ENCODE measurements at regions not wholly inside any gene's neighbourhood (a gene's known extent, or its start where the extent isn't known, plus 50 kb on each side); places are given as distances from the start of the nearest gene placed in this dataset.

- DNase-seq (ENCODE audit: insufficient read length, low spot score), result no peak
- no peak for FAIRE-seq
Measured at GRCh38 chr9:87271696-87272477, 225.8 kb upstream of the DAPK1 start.

GRCh38 chr9:87275047-87275725, 222.5 kb upstream of the DAPK1 start:
- no peak for DNase-seq (ENCODE audit: insufficient read length, low spot score)
- FAIRE-seq, result no peak

- FAIRE-seq (no peak), DNase-seq (ENCODE audit: insufficient read length, low spot score) (no peak)
Measured at GRCh38 chr9:87276327-87276841, 221.3 kb upstream of the DAPK1 start.

- no peak for DNase-seq (ENCODE audit: insufficient read length, low spot score)
- FAIRE-seq, result no peak
Measured at GRCh38 chr9:87276851-87277261, 220.8 kb upstream of the DAPK1 start.

- DNase-seq (ENCODE audit: insufficient read length, low spot score) (no peak), FAIRE-seq (no peak)
Measured at GRCh38 chr9:87277346-87277745, 220.3 kb upstream of the DAPK1 start.

GRCh38 chr9:87278971-87279733, 218.5 kb upstream of the DAPK1 start:
- FAIRE-seq (no peak), DNase-seq (ENCODE audit: insufficient read length, low spot score) (no peak)

GRCh38 chr9:87280421-87280820, 217.2 kb upstream of the DAPK1 start:
- DNase-seq (ENCODE audit: insufficient read length, low spot score) (no peak), FAIRE-seq (no peak)

- no peak for FAIRE-seq
- no peak for DNase-seq (ENCODE audit: insufficient read length, low spot score)
Measured at GRCh38 chr9:87282538-87282937, 215.1 kb upstream of the DAPK1 start.

- FAIRE-seq (no peak), DNase-seq (ENCODE audit: insufficient read length, low spot score) (no peak)
Measured at GRCh38 chr9:87283585-87283984, 214.1 kb upstream of the DAPK1 start.

GRCh38 chr9:87285183-87285850, 212.3 kb upstream of the DAPK1 start:
- no peak for FAIRE-seq
- DNase-seq (ENCODE audit: insufficient read length, low spot score), result no peak

GRCh38 chr9:87286506-87286905, 211.2 kb upstream of the DAPK1 start:
- FAIRE-seq, result no peak
- no peak for DNase-seq (ENCODE audit: insufficient read length, low spot score)

GRCh38 chr9:87290241-87291052, 207.2 kb upstream of the DAPK1 start:
- DNase-seq (ENCODE audit: insufficient read length, low spot score), result no peak
- FAIRE-seq, result no peak

- DNase-seq (ENCODE audit: insufficient read length, low spot score) (no peak), FAIRE-seq (no peak)
Measured at GRCh38 chr9:87292449-87293191, 205.0 kb upstream of the DAPK1 start.

GRCh38 chr9:87294126-87294525, 203.5 kb upstream of the DAPK1 start:
- FAIRE-seq (no peak), DNase-seq (ENCODE audit: insufficient read length, low spot score) (no peak)

- DNase-seq (ENCODE audit: insufficient read length, low spot score), result no peak
- no peak for FAIRE-seq
Measured at GRCh38 chr9:87300915-87301314, 196.8 kb upstream of the DAPK1 start.

- FAIRE-seq, result no peak
Measured at GRCh38 chr9:87301371-87301770, 196.3 kb upstream of the DAPK1 start.

GRCh38 chr9:87305151-87305550, 192.5 kb upstream of the DAPK1 start:
- no peak for DNase-seq (ENCODE audit: insufficient read length, low spot score)
- FAIRE-seq, result no peak

More at GRCh38 chr9:87301371-87301770, 196.3 kb upstream of the DAPK1 start:
- DNase-seq (ENCODE audit: insufficient read length, low spot score), result no peak

GRCh38 chr9:87306006-87306405, 191.7 kb upstream of the DAPK1 start:
- DNase-seq (ENCODE audit: insufficient read length, low spot score) (no peak), FAIRE-seq (no peak)

GRCh38 chr9:87307848-87308247, 189.8 kb upstream of the DAPK1 start:
- FAIRE-seq, result no peak
- DNase-seq (ENCODE audit: insufficient read length, low spot score), result no peak

Data from GM19239 (cell line).